Iris pigment epithelial cell (primary cell): ENCODE measurements at regions not wholly inside any gene's neighbourhood (a gene's known extent, or its start where the extent isn't known, plus 50 kb on each side); places are given as distances from the start of the nearest gene placed in this dataset.

Experiments
- DNase-seq: peaks from one replicate; pipeline ENCODE4 v3.0.0-alpha.2; 2011; ENCODE audit warnings: low read depth

- DNase-seq: peak; percentile 94
Measured at GRCh38 chr20:4513720-4514119, 172.5 kb upstream of the PRNP start.

- DNase-seq: peak; percentile 97
Measured at GRCh38 chr20:4512891-4513550, 173.2 kb upstream of the PRNP start.

GRCh38 chr20:4511776-4512175 is 174.5 kb upstream of the PRNP start:
- no peak for DNase-seq

- DNase-seq: peak; percentile 60
Measured at GRCh38 chr20:4509825-4510522, 176.3 kb upstream of the PRNP start.

GRCh38 chr20:4508773-4509172 is 177.5 kb upstream of the PRNP start:
- DNase-seq: no peak

DNA sequence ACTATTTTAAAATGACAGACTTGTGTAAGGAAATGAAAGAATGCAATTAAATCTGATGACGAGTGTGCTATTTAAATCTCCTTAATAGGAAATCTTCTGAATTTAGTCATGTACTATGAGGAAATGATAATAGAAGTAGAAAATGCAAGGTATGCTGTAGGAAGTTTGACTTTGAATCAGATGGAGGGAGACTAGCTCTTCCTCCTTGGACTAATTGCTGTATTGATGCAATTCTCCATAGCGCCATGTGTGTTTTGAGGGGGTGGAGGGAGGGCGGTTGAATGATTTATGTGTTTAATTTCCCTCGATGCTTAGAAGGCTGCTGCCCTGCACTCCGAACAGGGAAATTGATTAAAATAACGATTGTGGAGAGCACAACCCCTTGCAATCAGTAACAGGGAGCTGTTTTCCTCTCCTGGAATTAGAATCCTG is 179.0 kb upstream of the PRNP start:
- peak; percentile 92 for DNase-seq

DNA sequence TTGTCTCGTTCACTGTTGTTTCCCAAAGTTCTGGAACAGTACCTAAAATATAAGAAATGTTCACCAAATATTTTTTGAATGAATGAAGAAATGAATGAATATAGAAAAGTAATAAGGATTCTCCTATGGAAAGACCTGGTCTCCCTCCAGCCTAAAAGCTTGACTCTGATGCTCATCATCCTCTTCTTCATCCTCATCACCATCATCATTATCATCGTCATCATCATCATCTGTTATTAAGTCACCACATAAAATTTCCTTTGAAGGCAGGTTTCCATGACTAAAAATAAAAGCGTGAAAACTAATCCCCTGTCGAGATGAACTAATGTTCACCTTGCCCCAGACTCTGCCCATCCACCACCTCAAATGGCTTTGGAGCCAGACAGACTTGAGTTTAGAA is 181.4 kb upstream of the PRNP start:
- no peak for DNase-seq

DNA sequence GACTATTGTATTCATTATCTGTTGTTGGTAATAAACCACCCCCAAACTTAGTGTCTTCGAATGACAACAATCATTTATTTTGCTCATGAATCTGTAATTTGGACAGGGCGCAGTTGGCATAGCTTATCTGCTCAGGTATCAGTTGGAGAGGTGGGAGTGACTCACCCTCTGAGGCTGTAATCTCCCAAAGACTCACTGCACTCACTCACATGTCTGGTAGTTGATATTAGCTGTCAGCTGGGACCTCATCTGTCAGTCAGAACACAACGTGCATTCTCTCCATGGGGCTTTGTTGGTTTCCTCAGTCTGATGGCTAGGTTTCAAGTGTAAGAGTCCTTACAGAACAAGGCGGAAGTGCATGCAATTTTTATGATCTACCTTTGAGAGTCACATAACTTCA is 183.5 kb upstream of the PRNP start:
- DNase-seq: no peak

DNA sequence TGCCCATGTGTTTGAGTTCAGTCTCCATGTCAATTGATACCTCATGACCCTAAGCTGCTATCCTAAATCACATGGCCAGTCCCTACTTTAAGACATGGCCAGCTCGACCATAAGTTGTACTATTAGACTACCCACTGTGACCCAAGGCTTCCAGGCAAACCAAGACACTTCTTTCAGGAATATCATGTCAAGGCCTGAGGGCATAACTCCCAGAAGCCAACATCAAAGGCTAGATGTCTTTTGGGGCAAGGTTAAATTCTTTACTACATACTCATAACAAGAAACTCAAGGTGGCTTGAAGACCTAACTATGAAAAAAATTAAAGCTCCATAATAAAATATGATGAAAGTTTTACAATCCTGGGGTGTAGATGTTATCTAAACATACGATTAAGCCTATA is 192.9 kb upstream of the PRNP start:
- no peak for DNase-seq

DNA sequence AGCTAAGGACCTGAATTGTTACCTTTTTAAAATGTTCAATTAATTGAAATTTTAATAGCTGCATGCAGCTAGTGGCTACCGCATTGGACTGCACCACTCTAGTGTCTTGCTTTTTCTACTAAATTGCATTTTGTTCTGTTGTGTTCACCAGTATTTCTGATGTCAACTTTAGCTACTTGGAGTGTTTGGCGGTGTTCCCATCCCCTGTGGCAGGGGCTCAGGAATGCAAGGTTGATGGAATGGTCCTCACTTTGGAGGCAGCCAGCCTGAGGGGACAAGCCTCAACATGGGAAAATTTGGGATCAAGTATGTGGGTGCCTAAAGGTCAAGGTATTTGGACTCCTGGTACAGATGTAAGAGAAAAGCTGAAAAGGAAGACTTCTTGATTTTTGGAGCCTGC is 194.6 kb upstream of the PRNP start:
- no peak for DNase-seq

- no peak for DNase-seq
Measured at GRCh38 chr20:4490606-4491280, 195.5 kb upstream of the PRNP start.

DNA sequence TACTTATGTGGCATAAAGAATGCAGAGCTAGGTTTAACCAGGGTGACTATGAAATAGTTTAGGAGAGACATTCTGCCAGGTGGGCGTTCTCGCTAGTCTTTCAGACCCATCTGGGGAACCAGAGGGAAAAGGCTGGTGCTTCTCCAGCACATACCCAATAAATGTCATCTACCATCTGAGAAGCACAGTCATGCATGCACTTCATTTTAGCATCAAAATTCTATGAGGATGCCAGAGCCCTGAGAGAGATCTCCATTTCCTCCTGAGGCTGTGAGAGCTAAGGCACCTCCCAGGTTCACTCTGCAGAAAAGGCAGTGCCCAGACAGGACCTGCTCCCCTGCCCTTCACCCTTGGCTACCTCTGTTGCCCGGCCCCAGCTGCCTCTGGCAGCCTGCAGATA is 196.2 kb upstream of the PRNP start:
- DNase-seq: no peak

- DNase-seq: peak; percentile 85
Measured at GRCh38 chr20:4488407-4489339, 197.6 kb upstream of the PRNP start.

DNA sequence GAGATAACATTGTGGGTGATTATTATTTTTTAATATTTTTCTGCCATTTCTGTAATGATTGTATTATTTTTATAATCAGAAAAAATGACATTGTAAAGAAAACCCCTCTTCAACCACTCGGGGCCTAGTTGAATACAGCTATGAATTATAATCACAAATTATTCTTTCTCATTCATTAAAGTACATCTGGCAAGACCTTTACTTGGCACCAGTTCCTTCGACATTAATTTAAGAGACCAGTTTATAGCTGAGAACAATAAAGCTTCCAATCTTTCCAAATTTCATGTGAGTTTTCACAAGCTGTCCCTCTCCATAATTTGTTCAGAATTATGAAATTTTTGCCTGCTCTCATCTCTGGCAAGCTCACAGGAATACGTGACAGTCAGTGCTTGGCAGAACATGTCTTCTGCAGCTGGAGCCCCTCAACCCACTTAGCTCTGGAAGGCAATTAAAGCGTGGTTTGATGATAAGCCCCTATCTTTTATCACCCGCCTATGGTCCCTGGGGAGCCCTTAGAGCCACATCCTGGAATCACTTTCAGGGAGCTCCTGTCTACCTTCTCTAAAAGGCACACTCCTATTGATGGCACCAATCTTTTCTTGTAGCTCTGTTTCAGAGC is 201.8 kb upstream of the PRNP start:
- no peak for DNase-seq

- DNase-seq: no peak
Measured at GRCh38 chr20:4483961-4484360, 202.3 kb upstream of the PRNP start.

GRCh38 chr20:4483486-4483885 is 202.8 kb upstream of the PRNP start:
- DNase-seq: peak; percentile 76

DNA sequence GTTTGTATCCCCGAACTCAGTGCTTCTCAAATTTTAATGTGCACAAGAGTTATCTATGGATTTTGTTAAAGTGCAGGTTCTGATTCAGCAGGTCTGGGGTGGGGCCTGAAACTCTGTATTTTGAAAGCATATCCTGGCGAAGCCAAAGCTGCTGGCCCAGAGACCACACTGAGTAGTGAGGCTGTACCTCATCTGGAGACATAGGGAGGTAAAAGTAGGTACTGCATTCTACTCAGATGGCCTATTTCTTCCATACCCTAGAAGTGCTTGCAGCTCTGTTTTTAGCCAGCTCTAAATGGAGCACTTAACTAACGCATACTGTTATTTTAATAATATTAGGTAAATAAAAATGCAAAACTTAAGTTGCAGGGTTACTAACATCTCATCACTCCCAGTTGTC is 206.2 kb upstream of the PRNP start:
- no peak for DNase-seq

GRCh38 chr20:4476903-4477500 is 209.3 kb upstream of the PRNP start:
- DNase-seq: no peak

DNA sequence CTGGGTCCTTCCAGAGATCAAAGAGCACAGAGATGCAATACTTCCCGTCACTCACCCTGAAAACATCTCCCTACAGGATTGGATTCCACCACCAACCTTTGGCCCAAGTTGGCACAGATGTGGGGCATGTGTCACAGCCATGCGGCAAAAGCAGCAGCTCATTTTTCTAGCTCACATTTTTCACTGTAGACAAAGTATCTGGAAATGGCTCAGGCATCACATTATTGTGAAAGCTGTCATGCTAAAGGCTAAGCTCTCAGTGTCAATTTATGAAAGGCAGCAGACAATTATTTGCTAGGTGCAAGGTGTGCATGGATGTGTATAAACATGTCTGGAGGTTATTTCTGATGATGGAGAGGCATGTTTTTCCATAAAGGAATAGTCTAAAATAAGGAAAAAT is 213.3 kb upstream of the PRNP start:
- DNase-seq: no peak

DNA sequence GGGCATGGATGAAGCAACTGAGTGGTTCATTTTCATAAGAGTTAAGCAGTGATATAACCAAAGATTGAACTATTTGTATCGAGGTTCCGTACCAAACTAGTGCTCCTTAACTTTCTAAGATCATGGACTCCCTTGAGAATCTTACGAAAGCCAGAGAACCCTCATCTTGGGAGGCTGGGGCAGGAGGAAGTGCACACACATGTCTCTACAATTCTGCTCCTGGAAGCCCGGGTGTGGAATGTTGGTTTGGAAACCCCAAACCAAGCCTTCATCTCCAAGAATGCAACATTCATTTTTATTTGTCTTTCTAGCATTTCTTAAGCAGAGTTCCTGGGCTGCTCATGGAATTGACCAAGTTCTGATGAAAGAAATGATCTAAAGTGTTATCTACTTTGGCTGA is 215.0 kb upstream of the PRNP start:
- DNase-seq: peak; percentile 23

GRCh38 chr20:4470375-4470774 is 215.9 kb upstream of the PRNP start:
- DNase-seq: peak; percentile 37
